T follicular helper cell (primary cell): ENCODE measurements at regions not wholly inside any gene's neighbourhood (a gene's known extent, or its start where the extent isn't known, plus 50 kb on each side); places are given as distances from the start of the nearest gene placed in this dataset.
"Not testable (repeated sequence)": the region's sequence is repeated elsewhere in the genome, so short reads cannot be mapped to it uniquely, and the experiment has no call there.

Experiments used
- DNase-seq: peaks from one replicate; pipeline ENCODE4 v3.0.0-alpha.2; 2020; ENCODE audit warnings: low read depth

DNA sequence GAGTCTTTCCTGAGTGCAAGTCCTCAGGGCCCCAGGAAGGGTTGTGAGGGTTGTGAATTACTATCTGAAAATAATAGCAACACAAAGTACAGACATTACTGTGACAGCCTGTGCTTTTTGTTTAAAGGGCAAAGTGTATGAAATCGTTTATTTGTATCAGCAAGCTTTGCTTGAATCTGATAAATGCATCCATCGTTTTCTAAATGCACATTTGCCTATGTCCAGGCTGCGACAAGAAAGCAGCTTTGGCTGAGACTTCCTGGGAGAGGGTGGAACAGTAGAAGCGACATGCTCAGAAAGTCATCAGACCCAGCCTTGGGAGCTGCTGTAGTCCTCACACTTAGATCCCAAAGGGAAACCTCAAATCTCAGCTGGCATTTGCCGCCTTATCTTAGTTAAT is 524.2 kb upstream of the SALL3 start:
- DNase-seq: no peak

DNA sequence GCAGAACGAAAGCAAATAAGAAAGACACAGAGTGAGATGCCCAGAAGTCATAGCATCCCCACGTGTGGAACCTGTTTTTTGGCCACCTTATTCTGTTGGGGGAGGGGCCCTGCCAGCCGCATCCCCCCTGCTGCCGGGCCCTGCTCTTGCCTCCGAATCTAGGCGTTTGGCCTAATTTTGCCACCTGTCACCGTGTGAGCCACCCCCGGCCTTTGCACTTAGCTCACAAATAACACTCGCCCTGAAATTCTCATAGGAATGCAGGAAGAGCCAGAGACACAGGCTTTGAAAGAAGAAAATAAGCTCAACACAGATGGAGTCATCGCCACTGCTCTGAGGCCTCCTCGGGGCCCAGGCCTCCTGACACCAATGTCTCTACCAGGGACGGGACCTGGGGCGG is 522.6 kb upstream of the SALL3 start:
- DNase-seq: no peak

DNA sequence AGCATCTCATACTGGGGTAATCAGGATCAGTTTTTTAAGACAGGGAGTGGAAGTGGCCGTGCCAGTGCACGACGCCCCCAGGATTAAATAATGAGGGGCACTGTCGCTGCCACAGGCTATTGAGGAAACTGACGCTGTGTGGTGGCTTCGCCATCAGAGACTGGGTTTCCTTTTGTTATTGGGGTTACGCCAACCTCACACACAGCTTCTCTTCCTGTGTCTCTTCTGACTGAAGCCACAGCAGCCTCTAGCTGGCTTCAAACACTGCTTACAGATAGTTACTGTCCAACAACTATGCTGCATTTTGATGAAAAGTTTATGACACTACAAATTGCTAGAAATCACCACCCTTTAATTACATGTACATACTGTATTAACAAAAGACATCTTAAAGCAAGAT is 521.9 kb upstream of the SALL3 start:
- DNase-seq: no peak

GRCh38 chr18:78458356-78458755 is 521.3 kb upstream of the SALL3 start:
- DNase-seq: no peak

GRCh38 chr18:78459668-78460067 is 520.0 kb upstream of the SALL3 start:
- no peak for DNase-seq

- DNase-seq: no peak
Observed at GRCh38 chr18:78460558-78460957, 519.1 kb upstream of the SALL3 start.

GRCh38 chr18:78473563-78473962 is 506.1 kb upstream of the SALL3 start:
- DNase-seq: no peak

DNA sequence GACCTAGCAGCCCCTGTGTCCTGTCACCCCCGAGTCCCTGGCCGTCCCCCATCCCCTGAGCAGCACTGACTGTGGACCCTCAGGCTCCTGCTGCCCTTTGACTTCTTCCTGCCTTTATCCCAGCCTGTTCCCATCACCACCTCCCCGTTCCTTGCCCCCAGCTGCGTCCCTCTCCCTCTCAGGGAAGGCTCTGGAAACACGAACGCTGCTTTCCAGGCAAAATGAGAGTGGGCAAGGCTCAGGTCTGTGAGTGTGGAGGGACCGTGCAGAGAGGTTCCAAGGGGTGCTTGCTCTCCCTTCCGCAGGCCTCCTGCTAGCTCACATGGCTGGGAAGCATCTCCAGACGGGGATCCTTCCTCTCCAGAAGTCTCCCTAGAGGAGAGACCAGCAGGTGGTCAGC is 501.8 kb upstream of the SALL3 start:
- DNase-seq: no peak

GRCh38 chr18:78479443-78479842 is 500.2 kb upstream of the SALL3 start:
- DNase-seq: no peak

DNA sequence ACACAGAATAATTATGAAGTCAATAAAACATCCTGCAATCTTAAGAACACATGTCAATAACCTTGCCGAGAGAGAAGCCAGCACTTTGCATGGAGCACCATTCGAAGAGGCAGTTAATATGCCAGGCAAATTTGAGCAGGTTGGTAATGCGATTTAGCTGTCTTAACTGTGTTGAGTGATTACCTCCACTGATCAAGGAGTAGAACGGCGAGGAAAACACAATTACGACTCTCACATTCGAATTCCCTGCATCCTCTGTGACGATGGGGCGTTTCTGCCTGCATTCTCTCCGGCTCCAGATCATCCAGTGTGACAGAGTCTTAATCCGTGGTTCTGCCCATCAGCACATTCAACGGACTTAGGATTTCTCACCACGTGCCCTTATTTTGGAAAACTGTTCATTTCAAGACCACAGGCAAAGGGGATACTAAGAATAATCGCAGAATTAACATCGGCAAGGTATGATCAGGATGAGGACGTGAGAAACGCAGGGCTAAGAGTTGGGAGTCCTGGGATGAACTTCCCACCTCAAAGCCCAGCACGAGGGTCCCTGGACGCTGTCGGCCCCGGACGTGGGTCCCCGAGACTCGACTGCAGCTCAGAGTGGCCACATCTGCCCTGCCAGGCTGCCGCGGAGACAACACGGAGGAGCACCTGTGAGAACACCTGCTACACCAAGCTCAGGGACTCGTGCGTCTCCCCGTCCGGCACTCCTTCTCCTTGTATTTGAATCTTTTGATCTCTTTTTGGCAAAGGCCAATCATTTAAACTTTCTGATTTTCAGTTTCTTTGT is 499.2 kb upstream of the SALL3 start:
- DNase-seq: no peak

DNA sequence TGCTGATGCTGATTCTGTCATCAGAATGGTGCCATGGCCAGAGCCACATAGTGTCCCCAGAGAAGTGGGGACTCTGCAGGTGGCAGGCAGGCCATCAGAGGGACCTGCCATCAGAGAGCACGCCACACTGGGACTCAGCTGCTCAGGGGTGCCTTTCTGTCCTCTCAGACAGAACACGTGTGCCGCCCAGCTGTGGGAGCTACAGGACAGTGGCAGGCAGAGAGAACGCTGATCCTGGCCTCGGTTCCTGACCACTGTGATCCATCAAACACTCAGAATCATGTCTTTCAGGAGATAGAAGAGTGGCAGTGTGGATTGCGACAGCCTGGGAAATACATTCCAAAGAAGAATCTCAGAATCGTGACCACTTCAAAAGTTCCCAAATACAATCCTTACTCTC is 497.2 kb upstream of the SALL3 start:
- DNase-seq: no peak

GRCh38 chr18:78487649-78488048 is 492.0 kb upstream of the SALL3 start:
- no peak for DNase-seq

DNA sequence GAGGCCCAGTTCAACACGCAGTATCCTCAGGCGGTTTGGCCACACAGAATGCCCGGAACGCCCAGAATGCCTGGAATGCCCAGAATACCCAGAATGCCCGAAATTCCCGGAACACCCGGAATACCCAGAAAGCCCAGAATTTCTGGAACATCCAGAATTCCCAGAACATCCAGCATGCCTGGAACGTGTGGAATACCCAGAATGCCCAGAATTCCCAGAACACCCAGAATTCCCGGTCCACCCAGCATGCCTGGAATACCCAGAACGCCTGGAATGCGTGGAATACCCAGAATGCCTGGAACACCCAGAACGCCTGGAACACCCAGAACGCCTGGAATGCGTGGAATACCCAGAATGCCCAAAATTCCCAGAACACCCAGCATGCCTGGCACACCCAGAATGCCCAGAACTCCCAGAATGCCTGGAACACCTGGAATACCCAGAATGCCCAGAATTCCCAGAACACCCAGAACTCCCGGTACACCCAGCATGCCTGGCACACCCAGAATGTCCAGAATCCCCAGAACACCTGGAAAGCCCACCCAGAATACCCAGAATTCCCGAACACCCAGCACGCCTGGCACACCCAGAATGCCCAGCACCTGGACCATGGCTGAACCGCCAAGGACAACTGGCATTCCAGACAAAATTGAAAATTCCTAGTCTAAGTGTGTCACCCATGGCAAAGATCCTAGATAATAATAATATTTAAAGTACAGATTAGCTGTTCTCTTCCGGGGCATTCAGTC is 487.4 kb upstream of the SALL3 start:
- DNase-seq: no peak

DNA sequence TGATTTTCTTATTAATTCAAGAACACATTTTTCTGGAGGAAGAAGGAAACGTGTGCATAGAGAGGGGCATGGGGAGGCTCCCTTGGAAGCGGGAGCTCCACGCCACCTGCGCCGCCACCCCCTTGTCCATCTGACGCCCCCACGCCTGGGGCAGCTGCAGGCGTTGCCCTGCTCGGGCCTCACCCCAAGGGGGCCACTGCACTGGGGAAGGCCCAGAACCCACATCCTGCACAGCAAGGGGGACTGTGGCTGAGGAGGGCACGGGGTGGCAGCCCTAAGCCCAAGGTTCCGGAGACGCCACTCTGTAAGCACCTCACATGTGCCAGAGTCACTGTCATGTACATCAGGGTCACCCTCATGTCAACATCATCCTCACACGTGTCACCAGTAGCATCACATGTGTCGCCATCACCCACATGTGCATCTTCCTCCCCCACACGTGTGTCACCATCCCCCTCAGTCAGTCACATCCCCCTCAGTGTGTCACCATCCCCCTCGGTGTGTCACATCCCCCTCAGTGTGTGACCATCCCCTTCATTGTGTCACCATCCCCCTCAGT is 486.7 kb upstream of the SALL3 start:
- no peak for DNase-seq

DNA sequence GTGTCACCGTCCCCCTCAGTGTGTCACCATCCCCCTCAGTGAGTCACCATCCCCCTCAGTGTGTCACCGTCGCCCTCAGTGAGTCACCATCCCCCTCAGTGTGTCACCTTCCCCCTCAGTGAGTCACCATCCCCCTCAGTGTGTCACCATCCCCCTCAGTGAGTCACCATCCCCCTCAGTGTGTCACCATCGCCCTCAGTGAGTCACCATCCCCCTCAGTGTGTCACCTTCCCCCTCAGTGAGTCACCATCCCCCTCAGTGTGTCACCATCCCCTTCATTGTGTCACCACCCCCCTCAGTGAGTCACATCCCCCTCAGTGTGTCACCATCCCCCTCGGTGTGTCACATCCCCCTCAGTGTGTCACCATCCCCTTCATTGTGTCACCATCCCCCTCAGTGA is 486.1 kb upstream of the SALL3 start:
- DNase-seq: not testable (repeated sequence)

DNA sequence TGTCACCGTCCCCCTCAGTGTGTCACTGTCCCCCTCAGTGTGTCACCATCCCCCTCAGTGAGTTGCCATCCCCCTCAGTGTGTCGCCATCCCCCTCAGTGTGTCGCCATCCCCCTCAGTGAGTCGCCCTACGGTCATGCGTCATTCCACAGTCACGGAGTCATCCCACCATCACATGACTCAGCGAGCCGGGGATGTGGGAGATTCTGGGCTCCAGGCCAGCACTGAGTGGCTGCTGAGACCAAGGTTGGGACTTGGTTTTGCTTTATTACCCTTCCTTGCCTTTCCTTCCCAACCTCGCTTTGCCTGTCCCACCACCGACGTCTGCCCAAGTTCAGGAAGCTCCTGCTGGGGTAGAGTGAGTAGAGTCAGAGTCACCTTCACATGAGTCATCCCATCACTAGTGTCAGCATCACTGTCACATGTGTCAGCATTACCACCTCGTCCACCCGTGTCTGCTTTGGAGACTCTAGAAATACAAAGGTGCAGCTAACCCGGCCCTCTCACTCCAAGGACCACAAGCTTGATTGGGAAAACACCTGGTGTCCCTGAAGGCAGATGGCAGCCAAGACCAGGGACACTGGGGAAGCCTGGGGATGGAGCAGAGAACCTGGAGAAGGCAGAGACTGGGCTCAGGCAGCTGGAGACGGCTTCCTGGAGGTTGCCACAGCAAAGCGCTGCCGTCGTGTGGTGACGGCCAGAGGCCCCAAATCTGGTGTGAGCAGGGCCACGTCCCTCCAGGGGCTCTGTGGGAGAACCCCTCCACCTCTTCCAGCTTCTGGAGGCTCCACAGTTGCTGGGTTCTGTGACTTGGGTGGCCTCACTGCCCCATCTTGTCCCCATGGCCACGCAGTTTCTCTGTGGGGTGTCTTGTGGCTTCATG is 485.2 kb upstream of the SALL3 start:
- DNase-seq: no peak

DNA sequence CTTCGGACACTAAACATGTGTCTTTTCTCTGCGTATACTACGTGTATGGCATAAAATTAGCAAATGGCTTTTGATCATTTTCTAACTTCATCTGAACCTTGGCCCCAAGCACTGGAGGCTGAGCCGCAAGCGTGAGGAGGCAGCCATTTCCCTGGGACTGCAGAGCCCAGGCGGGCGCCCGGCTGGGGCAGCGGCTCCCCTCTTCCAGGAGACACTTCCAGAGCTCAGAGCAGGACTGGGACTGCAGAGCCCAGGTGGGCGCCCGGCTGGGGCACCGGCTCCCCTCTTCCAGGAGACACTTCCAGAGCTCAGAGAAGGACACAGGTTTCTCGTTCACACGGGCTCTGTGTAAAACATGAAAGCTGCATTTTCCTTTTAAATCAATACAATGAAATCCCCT is 484.1 kb upstream of the SALL3 start:
- DNase-seq: no peak

- DNase-seq: no peak
Observed at GRCh38 chr18:78496079-78496478, 483.5 kb upstream of the SALL3 start.

DNA sequence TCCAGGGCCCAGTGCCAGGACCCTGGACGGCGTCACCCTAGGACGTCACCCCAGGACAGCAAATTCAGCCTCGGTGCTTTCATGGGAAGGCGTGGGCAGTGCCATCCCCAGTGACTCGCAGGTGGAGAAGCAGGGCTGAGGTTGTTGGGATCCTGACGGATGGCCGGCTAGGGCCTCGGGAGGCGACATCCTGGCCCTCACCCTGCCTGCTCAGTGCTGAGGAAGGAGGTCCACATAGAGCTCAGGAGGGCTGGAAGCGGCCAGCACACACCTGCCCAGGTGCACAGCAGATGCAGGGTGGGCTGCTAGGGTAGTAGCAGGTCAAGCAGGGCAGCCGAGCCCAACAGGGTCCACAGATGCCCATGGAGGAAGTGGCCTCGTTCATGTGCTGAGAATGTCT is 482.0 kb upstream of the SALL3 start:
- no peak for DNase-seq

- no peak for DNase-seq
Observed at GRCh38 chr18:78499586-78499985, 480.0 kb upstream of the SALL3 start.

GRCh38 chr18:78501251-78501650 is 478.4 kb upstream of the SALL3 start:
- DNase-seq: no peak

GRCh38 chr18:78503129-78503528 is 476.5 kb upstream of the SALL3 start:
- DNase-seq: no peak
